ENCODE measurements at regions not wholly inside any gene's neighbourhood (a gene's known extent, or its start where the extent isn't known, plus 50 kb on each side); places are given as distances from the start of the nearest gene placed in this dataset.

GRCh38 chr5:120086081-120086480 lies 378.0 kb upstream of the PRR16 start:
- Histone ChIP-seq H3K36me3 (no peaks in the 10 kb centered on the region), H3K4me3 (ENCODE audit: low read depth, low read length) (no peak overlapping the region), H3K9me3 (ENCODE audit: severe bottlenecking) (no peaks in the 10 kb centered on the region), H3K27me3 (ENCODE audit: insufficient read depth, low read depth, severe bottlenecking) (no peaks in the 10 kb centered on the region), H3K27ac (no peak overlapping the region)
- TF ChIP-seq CTCF (IDR thresholded peaks at IDR 0.05; ENCODE audit: low read depth, low read length) = no peak
- DNase-seq = no peak

DNA sequence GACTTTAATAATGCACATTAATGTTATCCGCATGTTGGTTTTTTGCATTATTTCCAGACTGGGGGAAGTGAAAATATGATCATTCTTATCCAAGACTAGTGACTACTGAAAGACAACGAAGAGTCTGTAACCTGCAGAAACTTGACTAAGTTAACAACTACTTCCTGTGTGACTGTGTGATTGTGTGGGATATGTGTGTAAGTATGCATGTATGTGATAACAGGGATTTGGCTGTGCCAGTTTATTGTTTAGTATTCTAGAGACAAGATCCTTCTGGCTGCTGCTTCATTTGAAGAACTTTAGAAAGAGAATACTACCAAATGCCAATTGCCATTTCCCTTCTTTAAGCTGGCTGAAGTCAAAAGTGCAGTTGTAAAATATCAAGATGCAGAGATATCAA lies 375.7 kb upstream of the PRR16 start:
- DNase-seq = no peak
- Histone ChIP-seq H3K36me3 (no peaks in the 10 kb centered on the region), H3K27me3 (ENCODE audit: insufficient read depth, low read depth, severe bottlenecking) (no peaks in the 10 kb centered on the region), H3K4me3 (ENCODE audit: low read depth, low read length) (no peak overlapping the region), H3K9me3 (ENCODE audit: severe bottlenecking) (no peaks in the 10 kb centered on the region), H3K27ac (no peak overlapping the region)
- no peak for TF ChIP-seq CTCF (IDR thresholded peaks at IDR 0.05; ENCODE audit: low read depth, low read length)

GRCh38 chr5:120088836-120089235 lies 375.3 kb upstream of the PRR16 start:
- no peaks in the 10 kb centered on the region for H3K9me3 ChIP-seq (ENCODE audit: severe bottlenecking)
- DNase-seq = no peak
- no peaks in the 10 kb centered on the region for H3K27me3 ChIP-seq (ENCODE audit: insufficient read depth, low read depth, severe bottlenecking)
- H3K4me3 ChIP-seq (ENCODE audit: low read depth, low read length) = no peak overlapping the region
- no peak for TF ChIP-seq CTCF (IDR thresholded peaks at IDR 0.05; ENCODE audit: low read depth, low read length)
- no peaks in the 10 kb centered on the region for H3K36me3 ChIP-seq
- H3K27ac ChIP-seq = no peak overlapping the region

DNA sequence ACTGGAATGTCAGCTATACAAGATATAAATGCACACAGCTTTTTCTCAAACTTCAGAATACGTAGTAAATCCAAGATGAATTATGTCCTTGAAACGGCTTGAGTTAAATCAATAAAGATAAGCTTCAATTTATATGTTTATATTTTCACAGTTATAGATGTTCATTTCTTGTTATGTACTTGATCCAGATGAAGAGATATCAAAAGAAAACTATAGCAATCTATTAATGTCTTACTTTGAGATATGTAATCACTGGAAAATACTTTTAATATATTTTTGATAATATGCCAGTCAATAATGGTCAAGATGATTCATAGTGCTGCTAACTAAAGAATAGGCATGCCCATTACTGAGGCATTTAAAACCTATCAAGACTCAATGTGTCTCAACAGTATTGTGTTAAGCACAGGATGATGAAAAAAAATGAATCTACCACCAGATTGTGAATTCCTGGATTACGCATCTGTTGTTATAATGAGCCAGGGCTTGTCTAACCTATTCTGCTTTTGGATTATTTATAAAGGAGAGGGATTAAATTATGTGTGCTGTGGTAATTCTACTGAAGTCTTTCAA lies 372.6 kb upstream of the PRR16 start:
- H3K4me3 ChIP-seq (ENCODE audit: low read depth, low read length) = no peak overlapping the region
- H3K36me3 ChIP-seq = no peaks in the 10 kb centered on the region
- H3K27me3 ChIP-seq (ENCODE audit: insufficient read depth, low read depth, severe bottlenecking) = no peaks in the 10 kb centered on the region
- H3K9me3 ChIP-seq (ENCODE audit: severe bottlenecking) = no peaks in the 10 kb centered on the region
- TF ChIP-seq CTCF (IDR thresholded peaks at IDR 0.05; ENCODE audit: low read depth, low read length) = no peak
- H3K27ac ChIP-seq = no peak overlapping the region
- DNase-seq = no peak

DNA sequence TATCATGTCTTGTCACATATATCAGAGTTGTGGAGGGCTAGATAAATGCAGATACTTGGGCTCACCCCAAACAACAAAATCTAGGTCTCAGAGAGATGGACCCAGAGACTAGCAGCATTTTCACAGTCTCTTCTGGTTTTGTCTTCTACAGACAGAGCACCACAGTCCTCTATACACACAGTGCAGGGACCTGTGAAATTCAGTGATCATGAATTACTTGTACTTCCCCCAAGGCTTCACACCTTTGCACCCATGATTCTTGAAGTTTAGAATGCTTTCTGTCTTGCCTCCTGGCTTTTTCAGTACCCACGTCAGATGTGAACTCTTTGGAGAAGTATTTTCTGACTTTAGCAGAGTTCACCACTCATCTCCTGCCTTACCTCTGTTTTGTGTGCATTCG lies 371.5 kb upstream of the PRR16 start:
- TF ChIP-seq CTCF (IDR thresholded peaks at IDR 0.05; ENCODE audit: low read depth, low read length) = no peak
- DNase-seq = no peak
- H3K4me3 ChIP-seq (ENCODE audit: low read depth, low read length) = no peak overlapping the region
- H3K9me3 ChIP-seq (ENCODE audit: severe bottlenecking) = no peaks in the 10 kb centered on the region
- no peaks in the 10 kb centered on the region for H3K27me3 ChIP-seq (ENCODE audit: insufficient read depth, low read depth, severe bottlenecking)
- no peaks in the 10 kb centered on the region for H3K36me3 ChIP-seq
- H3K27ac ChIP-seq = no peak overlapping the region

DNA sequence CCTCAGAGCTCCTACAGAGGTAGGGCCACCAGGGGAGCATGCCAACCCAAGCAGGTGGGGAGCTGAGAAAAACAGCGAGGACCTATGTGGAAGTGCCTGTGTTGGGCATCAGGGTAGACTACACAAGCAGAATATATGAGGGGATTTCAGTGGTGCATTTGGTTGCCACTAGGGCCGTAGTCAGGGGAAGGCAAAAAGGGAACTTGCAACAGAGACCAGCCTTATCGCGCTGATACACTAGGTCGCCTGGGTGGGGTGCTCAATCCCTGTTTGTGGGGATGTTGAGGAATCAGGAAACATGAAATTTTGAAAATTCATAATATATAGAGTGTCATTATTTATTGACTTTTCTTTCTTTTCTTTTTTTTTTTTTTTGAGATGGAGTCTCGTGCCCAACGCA lies 370.9 kb upstream of the PRR16 start:
- DNase-seq = no peak
- no peak for TF ChIP-seq CTCF (IDR thresholded peaks at IDR 0.05; ENCODE audit: low read depth, low read length)
- no peaks in the 10 kb centered on the region for H3K27me3 ChIP-seq (ENCODE audit: insufficient read depth, low read depth, severe bottlenecking)

More for the DNA sequence above, 370.9 kb upstream of the PRR16 start:
- Histone ChIP-seq H3K4me3 (ENCODE audit: low read depth, low read length) (no peak overlapping the region), H3K9me3 (ENCODE audit: severe bottlenecking) (no peaks in the 10 kb centered on the region), H3K36me3 (no peaks in the 10 kb centered on the region), H3K27ac (no peak overlapping the region)

All from WERI-Rb-1 (cell line).